ENCODE measurements at regions not wholly inside any gene's neighbourhood (a gene's known extent, or its start where the extent isn't known, plus 50 kb on each side); places are given as distances from the start of the nearest gene placed in this dataset.
A peak's percentile ranks its signal among the peaks of the same experiment; 100 is the strongest.
"Not testable (repeated sequence)": the region's sequence is repeated elsewhere in the genome, so short reads cannot be mapped to it uniquely, and the experiment has no call there.

DNA sequence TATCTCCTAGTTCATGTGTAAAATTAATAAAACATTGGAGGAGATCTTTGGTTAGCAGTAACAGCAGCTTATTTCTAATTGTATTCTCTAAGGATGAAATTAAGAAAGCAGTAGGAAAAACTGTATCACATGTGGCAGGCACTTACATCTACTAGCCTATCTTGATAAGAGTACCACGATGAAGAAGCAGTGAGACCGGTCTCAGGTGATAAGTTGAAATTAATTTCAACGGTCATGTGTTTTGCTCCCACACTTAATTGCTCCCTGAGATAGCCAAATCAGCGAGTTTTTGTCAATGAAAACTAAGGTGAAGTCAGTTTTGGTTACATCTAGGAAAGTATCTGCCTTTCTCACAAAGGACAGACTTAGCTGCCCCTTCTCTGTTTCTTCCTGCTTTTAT lies 115.8 kb upstream of the WIPF3 start:
- not testable (repeated sequence) for H2AFZ ChIP-seq; H3K27me3 Mint-ChIP-seq (ENCODE audit: insufficient read depth, low read depth, poor library complexity); H3K27ac ChIP-seq (ENCODE audit: low read depth); H3K4me2 ChIP-seq; H3K27me3 ChIP-seq (ENCODE audit: insufficient read depth); DNase-seq (ENCODE audit: low spot score); ATAC-seq; H3K4me1 Mint-ChIP-seq; H3K9me2 ChIP-seq (ENCODE audit: insufficient read depth); H3K27ac Mint-ChIP-seq; H3K4me1 ChIP-seq (ENCODE audit: insufficient read depth); H3K9me3 Mint-ChIP-seq; H3K36me3 Mint-ChIP-seq (ENCODE audit: low read depth); H3K4me3 ChIP-seq; H4K20me1 ChIP-seq (replicated peaks; ENCODE audit: insufficient read depth); H3K4me3 Mint-ChIP-seq; H3F3A ChIP-seq (replicated peaks; ENCODE audit: low read depth); H3K36me3 ChIP-seq (ENCODE audit: insufficient read depth); H3K79me2 ChIP-seq (replicated peaks; ENCODE audit: insufficient read depth)

DNA sequence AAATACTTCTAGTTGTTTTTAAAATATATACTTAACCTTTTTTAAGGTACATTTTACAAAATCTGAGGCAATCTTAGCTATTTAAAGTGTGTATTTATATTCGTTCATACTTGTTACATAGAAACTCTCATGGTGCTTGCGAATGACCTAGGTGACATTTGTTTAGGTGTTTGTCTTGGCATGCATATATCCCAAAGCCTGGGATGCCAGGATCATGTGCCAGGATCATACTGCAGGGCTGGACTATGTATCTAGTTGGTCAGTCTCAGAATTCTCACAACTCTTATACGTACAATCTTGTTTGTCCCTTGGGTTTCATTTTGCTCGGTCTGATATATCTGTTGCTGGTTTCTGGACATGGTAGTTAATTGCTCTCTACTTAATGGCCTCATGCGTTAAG lies 109.9 kb upstream of the WIPF3 start:
- H3K4me3 Mint-ChIP-seq; DNase-seq (ENCODE audit: low spot score); H3K4me2 ChIP-seq; H3K36me3 ChIP-seq (ENCODE audit: insufficient read depth); H3K4me1 ChIP-seq (ENCODE audit: insufficient read depth); H3K36me3 Mint-ChIP-seq (ENCODE audit: low read depth); H3K9me3 Mint-ChIP-seq; H3K9me2 ChIP-seq (ENCODE audit: insufficient read depth); H3K27me3 Mint-ChIP-seq (ENCODE audit: insufficient read depth, low read depth, poor library complexity); H3K4me3 ChIP-seq; H3K4me1 Mint-ChIP-seq; H4K20me1 ChIP-seq (replicated peaks; ENCODE audit: insufficient read depth); H3K27ac Mint-ChIP-seq; ATAC-seq; H2AFZ ChIP-seq; H3K27ac ChIP-seq (ENCODE audit: low read depth); H3F3A ChIP-seq (replicated peaks; ENCODE audit: low read depth); H3K27me3 ChIP-seq (ENCODE audit: insufficient read depth); H3K79me2 ChIP-seq (replicated peaks; ENCODE audit: insufficient read depth): not testable (repeated sequence)

DNA sequence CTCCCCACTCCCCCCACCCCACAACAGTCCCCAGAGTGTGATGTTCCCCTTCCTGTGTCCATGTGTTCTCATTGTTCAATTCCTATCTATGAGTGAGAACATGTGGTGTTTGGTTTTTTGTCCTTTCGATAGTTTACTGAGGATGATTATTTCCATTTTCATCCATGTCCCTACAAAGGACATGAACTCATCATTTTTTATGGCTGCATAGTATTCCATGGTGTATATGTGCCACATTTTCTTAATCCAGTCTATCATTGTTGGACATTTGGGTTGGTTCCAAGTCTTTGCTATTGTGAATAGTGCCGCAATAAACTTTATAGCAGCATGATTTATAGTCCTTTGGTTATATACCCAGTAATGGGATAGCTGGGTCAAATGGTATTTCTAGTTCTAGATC lies 106.6 kb upstream of the WIPF3 start:
- H3K4me1 ChIP-seq (ENCODE audit: insufficient read depth); ATAC-seq; H3K27ac Mint-ChIP-seq; DNase-seq (ENCODE audit: low spot score); H3K36me3 Mint-ChIP-seq (ENCODE audit: low read depth); H3K27ac ChIP-seq (ENCODE audit: low read depth); H3K4me3 Mint-ChIP-seq; H3K4me2 ChIP-seq; H3K27me3 Mint-ChIP-seq (ENCODE audit: insufficient read depth, low read depth, poor library complexity); H2AFZ ChIP-seq; H3K79me2 ChIP-seq (replicated peaks; ENCODE audit: insufficient read depth); H3K4me1 Mint-ChIP-seq; H4K20me1 ChIP-seq (replicated peaks; ENCODE audit: insufficient read depth); H3K36me3 ChIP-seq (ENCODE audit: insufficient read depth); H3F3A ChIP-seq (replicated peaks; ENCODE audit: low read depth); H3K4me3 ChIP-seq; H3K27me3 ChIP-seq (ENCODE audit: insufficient read depth); H3K9me3 Mint-ChIP-seq; H3K9me2 ChIP-seq (ENCODE audit: insufficient read depth): not testable (repeated sequence)

DNA sequence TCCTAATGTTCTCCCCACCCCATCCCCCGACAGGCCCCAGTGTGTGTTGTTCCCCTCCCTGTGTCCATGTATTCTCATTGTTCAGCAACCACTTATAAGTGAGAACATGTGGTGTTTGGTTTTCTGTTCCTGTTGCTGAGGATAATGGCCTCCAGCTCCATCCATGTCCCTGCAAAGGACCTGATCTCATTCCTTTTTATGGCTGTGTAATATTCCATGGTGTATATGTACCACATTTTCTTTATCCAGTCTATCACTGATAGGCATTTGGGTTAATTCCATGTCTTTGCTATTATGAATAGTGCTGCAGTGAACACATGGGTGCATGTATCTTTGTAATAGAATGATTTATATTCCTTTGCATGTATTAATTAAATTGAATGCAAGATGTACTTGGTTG lies 104.8 kb upstream of the WIPF3 start:
- H3K4me3 Mint-ChIP-seq; H3K4me2 ChIP-seq; H3K36me3 ChIP-seq (ENCODE audit: insufficient read depth); H3K27me3 ChIP-seq (ENCODE audit: insufficient read depth); H3K4me3 ChIP-seq; H3K36me3 Mint-ChIP-seq (ENCODE audit: low read depth); H3K27ac Mint-ChIP-seq; H3K79me2 ChIP-seq (replicated peaks; ENCODE audit: insufficient read depth); H3K9me3 Mint-ChIP-seq; H3K27ac ChIP-seq (ENCODE audit: low read depth); H3K27me3 Mint-ChIP-seq (ENCODE audit: insufficient read depth, low read depth, poor library complexity); DNase-seq (ENCODE audit: low spot score); H4K20me1 ChIP-seq (replicated peaks; ENCODE audit: insufficient read depth); H3F3A ChIP-seq (replicated peaks; ENCODE audit: low read depth); H3K4me1 Mint-ChIP-seq; H2AFZ ChIP-seq; H3K9me2 ChIP-seq (ENCODE audit: insufficient read depth); ATAC-seq; H3K4me1 ChIP-seq (ENCODE audit: insufficient read depth): not testable (repeated sequence)

DNA sequence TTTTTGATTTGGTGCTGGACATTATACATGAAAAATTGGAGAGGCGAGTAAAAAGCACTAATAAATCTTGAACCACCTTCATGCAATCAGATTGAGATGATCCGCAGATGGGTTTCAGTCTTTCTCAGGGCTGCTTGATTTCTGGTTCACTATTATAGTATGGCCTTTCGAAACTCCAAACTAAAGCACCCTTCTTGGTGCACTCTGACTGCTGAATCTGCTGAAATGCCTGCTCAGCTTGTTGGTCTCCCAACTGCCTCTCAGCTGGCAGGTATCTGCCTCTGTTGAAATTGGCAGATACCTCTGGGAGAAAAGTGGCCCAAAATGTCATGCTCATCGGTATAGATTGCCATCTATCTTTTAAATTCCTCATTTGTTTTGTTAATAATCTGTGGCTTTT lies 102.5 kb upstream of the WIPF3 start:
- H3F3A ChIP-seq (replicated peaks; ENCODE audit: low read depth); H4K20me1 ChIP-seq (replicated peaks; ENCODE audit: insufficient read depth); H3K4me3 Mint-ChIP-seq; H3K36me3 Mint-ChIP-seq (ENCODE audit: low read depth); H3K9me2 ChIP-seq (ENCODE audit: insufficient read depth); H3K27me3 Mint-ChIP-seq (ENCODE audit: insufficient read depth, low read depth, poor library complexity); H3K36me3 ChIP-seq (ENCODE audit: insufficient read depth); H3K4me3 ChIP-seq; H3K27ac ChIP-seq (ENCODE audit: low read depth); ATAC-seq; DNase-seq (ENCODE audit: low spot score); H2AFZ ChIP-seq; H3K4me1 ChIP-seq (ENCODE audit: insufficient read depth); H3K27ac Mint-ChIP-seq; H3K27me3 ChIP-seq (ENCODE audit: insufficient read depth); H3K9me3 Mint-ChIP-seq; H3K4me2 ChIP-seq; H3K4me1 Mint-ChIP-seq; H3K79me2 ChIP-seq (replicated peaks; ENCODE audit: insufficient read depth): not testable (repeated sequence)

DNA sequence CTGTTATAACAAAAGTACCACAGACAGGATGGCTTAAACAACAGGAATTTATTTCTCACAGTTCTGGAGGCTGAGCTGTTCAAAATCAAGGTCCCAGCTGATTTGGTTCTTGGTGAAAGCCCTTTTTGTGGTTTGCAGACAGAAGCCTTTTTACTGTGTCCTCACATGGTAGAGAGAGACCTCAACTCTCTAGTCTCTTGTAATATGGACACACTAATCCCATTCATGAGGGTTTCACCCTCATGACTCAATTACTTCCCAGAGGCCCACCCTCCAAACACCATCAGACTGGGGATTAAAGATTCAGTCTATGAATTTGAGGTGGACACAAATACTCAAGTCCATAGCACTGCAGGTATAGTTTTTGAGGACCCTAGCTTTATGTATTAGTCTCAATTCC lies 97.3 kb upstream of the WIPF3 start:
- not testable (repeated sequence) for H3K27ac Mint-ChIP-seq; ATAC-seq; H3K36me3 ChIP-seq (ENCODE audit: insufficient read depth); H3K9me3 Mint-ChIP-seq; H3F3A ChIP-seq (replicated peaks; ENCODE audit: low read depth); H2AFZ ChIP-seq; H3K4me2 ChIP-seq; H3K36me3 Mint-ChIP-seq (ENCODE audit: low read depth); H3K27ac ChIP-seq (ENCODE audit: low read depth); H3K79me2 ChIP-seq (replicated peaks; ENCODE audit: insufficient read depth); H3K9me2 ChIP-seq (ENCODE audit: insufficient read depth); H3K4me3 ChIP-seq; H3K4me1 Mint-ChIP-seq; DNase-seq (ENCODE audit: low spot score); H3K27me3 ChIP-seq (ENCODE audit: insufficient read depth); H3K4me3 Mint-ChIP-seq; H4K20me1 ChIP-seq (replicated peaks; ENCODE audit: insufficient read depth); H3K27me3 Mint-ChIP-seq (ENCODE audit: insufficient read depth, low read depth, poor library complexity); H3K4me1 ChIP-seq (ENCODE audit: insufficient read depth)

DNA sequence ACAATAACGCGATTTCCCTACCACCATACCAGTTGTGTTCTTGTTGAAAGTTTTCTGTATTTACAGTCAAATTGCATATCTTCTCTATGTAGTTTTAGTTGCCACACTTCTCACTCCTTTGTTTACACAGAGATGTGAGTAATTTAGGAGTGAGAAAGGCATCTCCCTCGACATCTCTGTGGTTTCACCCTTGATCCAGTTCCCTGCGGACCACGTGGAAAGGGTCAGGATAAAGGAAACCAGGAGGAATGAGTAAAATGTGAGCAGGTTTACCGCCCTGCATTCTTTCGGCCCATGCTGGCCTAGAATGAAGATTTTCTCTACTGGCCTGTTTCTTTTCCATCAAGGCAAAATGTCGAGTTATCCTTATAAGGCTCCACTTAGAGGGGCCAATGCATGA lies 83.2 kb upstream of the WIPF3 start:
- not testable (repeated sequence) for H3K4me3 Mint-ChIP-seq, H2AFZ ChIP-seq
- peak; percentile 67 for DNase-seq (ENCODE audit: low spot score)

More for the DNA sequence above, 83.2 kb upstream of the WIPF3 start:
- not testable (repeated sequence) for H3K4me3 ChIP-seq; H3K9me2 ChIP-seq (ENCODE audit: insufficient read depth); H3F3A ChIP-seq (replicated peaks; ENCODE audit: low read depth); H3K4me1 Mint-ChIP-seq; H3K27me3 Mint-ChIP-seq (ENCODE audit: insufficient read depth, low read depth, poor library complexity); H3K27ac Mint-ChIP-seq; H3K27ac ChIP-seq (ENCODE audit: low read depth); H3K4me2 ChIP-seq; H3K36me3 Mint-ChIP-seq (ENCODE audit: low read depth); H3K79me2 ChIP-seq (replicated peaks; ENCODE audit: insufficient read depth); H3K27me3 ChIP-seq (ENCODE audit: insufficient read depth); H4K20me1 ChIP-seq (replicated peaks; ENCODE audit: insufficient read depth); H3K4me1 ChIP-seq (ENCODE audit: insufficient read depth); H3K36me3 ChIP-seq (ENCODE audit: insufficient read depth); H3K9me3 Mint-ChIP-seq
- peak; percentile 90 for ATAC-seq

Data from GM23338 (cell line).